ENCODE measurements at regions not wholly inside any gene's neighbourhood (a gene's known extent, or its start where the extent isn't known, plus 50 kb on each side); places are given as distances from the start of the nearest gene placed in this dataset.
A peak's percentile ranks its signal among the peaks of the same experiment; 100 is the strongest.

DNA sequence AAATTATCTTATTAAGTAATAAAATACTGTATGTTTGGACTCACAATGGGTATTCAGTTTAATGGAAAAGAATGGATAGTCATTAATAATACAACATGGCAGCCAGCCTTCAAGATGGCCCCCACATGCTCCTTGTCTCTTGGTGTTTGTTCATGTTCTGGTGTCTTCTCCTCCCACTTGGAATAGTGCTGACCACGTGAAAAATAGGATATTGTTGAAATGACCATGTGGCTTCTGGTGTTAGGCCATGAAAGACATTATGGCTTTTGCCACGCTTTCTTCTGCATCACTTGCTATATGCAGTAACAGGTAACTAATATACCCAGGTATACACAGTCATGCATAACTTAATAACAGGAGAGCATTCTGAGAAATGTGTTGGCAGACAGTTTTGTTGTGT is 341.0 kb downstream of the KCNJ2 start:
- intact Hi-C loops (cut with DNase I), result no loop called here
- H3K4me1 ChIP-seq, result no peaks in the 10 kb centered on the region
- H3K27ac ChIP-seq, result no peak overlapping the region
- H3K9me3 ChIP-seq, result no peaks in the 10 kb centered on the region
- H3K4me3 ChIP-seq, result no peak overlapping the region
- 83 to 90% methylated on average over 2 of the region's 2 CpGs for WGBS, 2 donors
- TF ChIP-seq, protein P1, sequence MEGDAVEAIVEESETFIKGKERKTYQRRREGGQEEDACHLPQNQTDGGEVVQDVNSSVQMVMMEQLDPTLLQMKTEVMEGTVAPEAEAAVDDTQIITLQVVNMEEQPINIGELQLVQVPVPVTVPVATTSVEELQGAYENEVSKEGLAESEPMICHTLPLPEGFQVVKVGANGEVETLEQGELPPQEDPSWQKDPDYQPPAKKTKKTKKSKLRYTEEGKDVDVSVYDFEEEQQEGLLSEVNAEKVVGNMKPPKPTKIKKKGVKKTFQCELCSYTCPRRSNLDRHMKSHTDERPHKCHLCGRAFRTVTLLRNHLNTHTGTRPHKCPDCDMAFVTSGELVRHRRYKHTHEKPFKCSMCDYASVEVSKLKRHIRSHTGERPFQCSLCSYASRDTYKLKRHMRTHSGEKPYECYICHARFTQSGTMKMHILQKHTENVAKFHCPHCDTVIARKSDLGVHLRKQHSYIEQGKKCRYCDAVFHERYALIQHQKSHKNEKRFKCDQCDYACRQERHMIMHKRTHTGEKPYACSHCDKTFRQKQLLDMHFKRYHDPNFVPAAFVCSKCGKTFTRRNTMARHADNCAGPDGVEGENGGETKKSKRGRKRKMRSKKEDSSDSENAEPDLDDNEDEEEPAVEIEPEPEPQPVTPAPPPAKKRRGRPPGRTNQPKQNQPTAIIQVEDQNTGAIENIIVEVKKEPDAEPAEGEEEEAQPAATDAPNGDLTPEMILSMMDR (IDR thresholded peaks at IDR 0.05), result no peak
- H3K36me3 ChIP-seq, result no peaks in the 10 kb centered on the region
- DNase-seq (no peak), ATAC-seq (no peak)
- H3K27me3 ChIP-seq, result no peaks in the 10 kb centered on the region

- DNase-seq (no peak), ATAC-seq (no peak)
- Histone ChIP-seq H3K9me3 (no peaks in the 10 kb centered on the region), H3K4me1 (peaks cover 0 to 14% (median 8%) of the 10 kb centered on the region in 9 donors), H3K36me3 (no peaks in the 10 kb centered on the region), H3K4me3 (no peak overlapping the region), H3K27me3 (no peaks in the 10 kb centered on the region), H3K27ac (no peak overlapping the region)
- intact Hi-C loops (cut with DNase I), result no loop called here
- TF ChIP-seq, protein P1 (IDR thresholded peaks at IDR 0.05), result no peak
Observed at GRCh38 chr17:70517816-70518215, 348.5 kb downstream of the KCNJ2 start.

GRCh38 chr17:70519300-70519699 is 350.0 kb downstream of the KCNJ2 start:
- Histone ChIP-seq H3K4me3 (no peak overlapping the region), H3K27me3 (no peaks in the 10 kb centered on the region), H3K4me1 (peaks cover 0 to 21% (median 12%) of the 10 kb centered on the region in 9 donors), H3K27ac (no peak overlapping the region), H3K36me3 (no peaks in the 10 kb centered on the region), H3K9me3 (no peaks in the 10 kb centered on the region)
- TF ChIP-seq, protein P1 (IDR thresholded peaks at IDR 0.05), result no peak
- no peak for ATAC-seq
- intact Hi-C loops (cut with DNase I), result no loop called here
- 81 to 86% methylated on average over 3 of the region's 3 CpGs for WGBS, 2 donors
- no peak for DNase-seq

GRCh38 chr17:70520447-70520846 is 351.1 kb downstream of the KCNJ2 start:
- peak overlapping the region in 2 of 10 donors; percentile 17 to 61 for H3K27ac ChIP-seq
- DNase-seq, result no peak
- H3K4me1 ChIP-seq, result peaks cover 0 to 22% (median 12%) of the 10 kb centered on the region in 9 donors
- no peaks in the 10 kb centered on the region for H3K27me3 ChIP-seq
- H3K36me3 ChIP-seq, result no peaks in the 10 kb centered on the region
- no peak for ATAC-seq
- no peak overlapping the region for H3K4me3 ChIP-seq
- no peaks in the 10 kb centered on the region for H3K9me3 ChIP-seq
- intact Hi-C loops (cut with DNase I), result loop anchor here in 2 of 10 donors (10.0 kb wide), 3 partner anchors 46 to 346 kb away; no protein-coding TSS in a partner anchor
- 70 to 71% methylated on average over 5 of the region's 5 CpGs for WGBS, 2 donors
- TF ChIP-seq, protein P1 (IDR thresholded peaks at IDR 0.05), result no peak
